GM18907 (cell line): ENCODE measurements at regions not wholly inside any gene's neighbourhood (a gene's known extent, or its start where the extent isn't known, plus 50 kb on each side); places are given as distances from the start of the nearest gene placed in this dataset.
"Not testable (repeated sequence)": the region's sequence is repeated elsewhere in the genome, so short reads cannot be mapped to it uniquely, and the experiment has no call there.

Experiments used
- ATAC-seq: cut with Tn5 transposase; IDR thresholded peaks from one replicate; pipeline ENCODE4 v1.9.1; 2021; ENCODE audit warnings: mild to moderate bottlenecking, moderate library complexity; ENCODE audit not compliant: unreplicated experiment

DNA sequence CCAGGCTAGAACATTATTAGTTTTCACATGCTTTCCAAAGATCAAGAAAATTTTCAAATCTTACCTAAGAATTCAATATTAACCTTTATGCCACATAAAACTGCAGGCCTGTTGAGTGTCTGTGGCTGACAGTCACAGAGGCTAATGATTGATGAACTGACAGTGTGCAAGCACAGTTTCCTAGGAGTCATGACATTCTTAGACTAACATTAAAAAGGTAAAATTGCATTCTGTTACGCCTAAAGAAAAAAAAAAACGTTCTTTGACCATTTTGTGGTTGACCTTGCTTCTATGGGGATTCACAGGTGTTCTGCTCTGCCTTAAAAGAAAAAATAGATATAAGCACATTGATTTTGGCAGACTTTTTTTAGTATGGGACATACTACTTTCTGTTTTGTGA is 1776.2 kb downstream of the PCDH9 start:
- ATAC-seq = no peak

GRCh38 chr13:65445340-65445739 is 1784.8 kb downstream of the PCDH9 start:
- ATAC-seq = no peak

GRCh38 chr13:65435590-65435989 is 1794.5 kb downstream of the PCDH9 start:
- no peak for ATAC-seq

- no peak for ATAC-seq
These were observed 1812.2 kb downstream of the PCDH9 start for GRCh38 chr13:65417953-65418352.

DNA sequence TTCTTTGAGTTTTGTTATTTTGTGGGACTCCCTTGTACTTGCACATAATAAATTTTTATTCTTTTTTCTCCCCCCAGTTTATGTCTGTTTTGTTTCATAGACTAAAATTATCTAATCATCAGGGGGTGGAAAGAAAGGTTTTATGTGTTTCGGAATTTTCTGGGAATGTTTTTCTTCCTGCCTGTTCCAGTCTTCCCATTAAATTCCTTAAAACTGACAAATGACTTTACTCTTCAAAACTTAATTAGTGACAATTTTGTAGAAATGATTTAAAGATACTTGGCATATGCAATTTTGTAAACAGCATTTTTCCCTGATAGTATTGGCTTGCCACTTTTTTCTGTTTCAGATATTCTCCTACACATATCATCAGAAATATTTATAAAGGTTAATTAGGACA is 1813.4 kb downstream of the PCDH9 start:
- no peak for ATAC-seq

DNA sequence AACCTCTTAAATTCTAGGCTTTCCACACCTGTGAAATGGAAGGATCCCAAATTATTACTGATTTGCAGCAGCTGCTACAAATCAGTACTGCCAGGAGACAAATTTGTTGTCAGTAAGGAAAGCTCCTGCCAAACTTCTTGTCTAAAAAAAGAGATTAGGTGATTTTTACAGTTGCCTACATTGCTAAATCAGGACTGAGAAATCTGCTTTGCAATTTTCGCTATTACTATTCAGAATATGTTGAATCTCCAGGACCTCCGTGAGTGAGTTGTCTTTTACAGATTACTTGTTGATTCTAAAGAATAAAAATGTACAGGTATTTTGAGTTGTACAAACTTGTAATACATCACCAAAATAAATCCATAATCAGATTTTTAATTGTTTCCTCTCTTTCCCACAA is 1815.9 kb downstream of the PCDH9 start:
- ATAC-seq = no peak

DNA sequence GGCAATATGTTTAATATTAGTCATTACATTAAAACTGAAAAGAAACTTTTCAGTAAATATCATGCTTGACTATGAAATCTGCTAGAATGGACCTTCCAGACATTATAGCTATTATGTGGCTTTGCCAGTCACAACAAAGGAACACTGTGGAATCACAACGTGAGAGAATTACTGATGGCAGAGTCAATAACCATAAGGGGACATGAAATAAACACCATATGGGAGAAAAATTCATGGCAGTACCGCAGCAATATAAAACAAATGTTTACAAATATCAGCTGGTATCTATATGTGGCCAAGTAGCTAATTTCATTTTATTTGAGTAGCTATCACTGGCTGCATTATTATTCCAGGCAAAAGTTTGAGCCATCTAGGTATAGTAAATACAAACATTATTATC is 1818.6 kb downstream of the PCDH9 start:
- no peak for ATAC-seq

DNA sequence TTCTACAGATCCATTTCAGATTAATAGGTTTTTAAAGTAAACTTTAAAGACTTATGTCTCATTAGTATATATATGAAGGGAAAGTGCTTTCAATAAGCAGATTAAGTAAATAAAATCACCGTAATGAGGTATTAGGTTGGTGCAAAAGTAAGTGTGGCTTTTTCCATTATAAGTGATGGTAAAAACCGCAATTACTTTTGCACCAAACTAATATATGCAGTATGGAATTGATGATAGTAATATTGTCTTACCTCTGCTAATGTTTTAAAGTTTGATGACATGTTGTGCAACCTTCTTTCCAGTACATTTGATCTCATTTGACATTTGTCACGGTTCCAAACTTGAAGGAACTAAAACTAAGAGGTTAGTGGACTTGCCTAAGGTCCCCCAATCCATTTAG is 1819.3 kb downstream of the PCDH9 start:
- ATAC-seq = no peak

DNA sequence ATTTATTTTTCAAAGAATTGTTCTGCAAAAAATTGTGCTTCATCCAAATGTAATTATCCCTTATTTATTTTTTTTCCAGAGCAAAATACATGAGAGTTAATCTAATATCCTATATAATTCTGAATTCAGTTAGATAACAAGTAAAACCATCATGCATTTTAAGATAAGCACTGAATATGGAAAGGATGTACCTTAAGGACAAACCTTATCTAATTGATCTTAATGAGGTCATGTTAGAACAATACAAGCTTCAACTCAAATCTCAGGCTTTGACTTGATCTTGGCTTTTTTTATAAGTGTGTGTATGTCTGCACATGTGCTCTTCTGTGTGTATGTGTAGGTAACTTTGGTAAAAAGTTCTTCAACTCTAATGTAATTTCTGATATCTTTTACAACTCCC is 1828.8 kb downstream of the PCDH9 start:
- no peak for ATAC-seq

- ATAC-seq = no peak
These were observed 1829.4 kb downstream of the PCDH9 start for GRCh38 chr13:65400702-65401101.

- no peak for ATAC-seq
These were observed 1842.3 kb downstream of the PCDH9 start for GRCh38 chr13:65387743-65388347.

DNA sequence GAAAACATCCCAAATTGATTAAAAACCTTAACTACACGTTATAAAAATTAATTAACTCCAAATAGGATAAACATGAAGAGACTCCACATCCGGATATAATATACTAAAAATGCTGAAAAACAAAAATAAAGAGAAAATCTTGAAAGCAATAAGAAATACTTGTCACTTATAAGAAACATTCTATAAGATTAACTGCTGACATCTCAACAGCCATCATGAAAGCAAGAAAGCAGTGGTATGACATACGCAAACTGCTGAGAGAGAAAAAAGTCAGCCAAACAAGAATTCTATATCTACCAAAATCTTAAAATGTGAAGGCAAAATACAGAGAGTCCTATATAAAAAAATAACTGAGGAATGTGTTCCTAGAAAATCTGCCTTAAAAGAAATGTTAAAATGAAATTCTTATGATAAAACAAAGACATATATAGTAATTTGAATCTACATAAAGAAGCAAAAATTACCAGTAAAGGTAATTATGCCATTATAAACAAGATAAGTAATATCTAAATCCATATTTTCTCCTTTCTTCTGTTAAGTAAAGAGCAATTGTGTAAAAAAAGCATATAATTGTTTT is 1851.1 kb downstream of the PCDH9 start:
- no peak for ATAC-seq

DNA sequence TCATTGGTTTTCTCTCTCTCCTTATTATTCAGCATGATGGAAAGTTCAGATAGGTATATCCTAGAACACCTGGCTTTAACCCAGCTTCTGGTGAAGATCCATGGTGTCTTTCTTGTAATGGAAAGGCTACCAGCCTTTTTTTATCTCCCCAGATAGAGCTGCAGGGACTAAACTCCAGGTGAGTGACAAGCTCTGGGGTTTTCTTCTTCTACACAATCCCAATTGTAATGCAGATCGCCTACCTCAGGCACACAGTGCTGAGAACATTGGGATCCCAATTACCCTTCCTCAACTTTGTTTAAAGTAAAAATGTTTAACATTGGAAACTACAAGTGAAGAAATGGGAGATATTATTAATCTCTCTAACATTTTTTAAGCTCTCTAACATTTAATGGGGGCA is 1851.7 kb downstream of the PCDH9 start:
- no peak for ATAC-seq

DNA sequence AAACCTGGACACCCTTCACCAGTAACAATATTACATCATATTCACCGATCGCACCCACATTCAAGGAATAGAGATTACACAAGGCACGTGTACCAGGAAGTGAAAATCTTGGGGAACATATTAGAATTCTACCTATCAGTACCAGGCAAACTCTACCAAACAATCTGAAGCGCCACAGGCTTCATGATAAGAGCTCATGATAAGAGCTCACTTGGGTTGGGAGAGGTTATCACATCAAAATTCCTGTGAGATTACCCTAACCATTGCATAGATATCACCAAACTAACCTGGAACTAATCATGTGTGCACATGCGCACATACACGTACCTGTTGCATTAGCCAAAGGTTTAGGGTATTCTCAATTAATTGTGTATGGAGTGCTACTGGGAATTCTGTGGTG is 1861.3 kb downstream of the PCDH9 start:
- ATAC-seq = no peak

DNA sequence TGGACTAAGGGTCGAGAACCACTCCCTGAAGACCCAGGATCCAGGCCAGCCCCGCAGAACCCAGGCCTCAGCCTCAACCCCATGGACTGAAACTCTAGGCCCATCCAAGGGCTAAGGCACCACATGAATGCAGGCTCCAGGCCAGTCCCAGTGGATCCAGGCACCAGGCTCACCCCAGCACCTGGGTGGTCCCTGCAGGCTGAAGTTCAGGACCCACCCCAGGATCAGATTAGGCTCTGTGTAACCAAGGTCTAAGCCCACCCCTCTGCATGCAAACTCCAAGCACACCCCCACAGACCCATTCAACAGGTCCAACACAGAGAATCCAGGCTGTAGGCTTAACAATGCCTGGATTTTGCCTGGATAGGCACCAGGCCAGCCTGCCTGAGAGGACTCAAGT is 1876.2 kb downstream of the PCDH9 start:
- ATAC-seq = no peak

GRCh38 chr13:65353150-65353549 is 1877.0 kb downstream of the PCDH9 start:
- not testable (repeated sequence) for ATAC-seq

DNA sequence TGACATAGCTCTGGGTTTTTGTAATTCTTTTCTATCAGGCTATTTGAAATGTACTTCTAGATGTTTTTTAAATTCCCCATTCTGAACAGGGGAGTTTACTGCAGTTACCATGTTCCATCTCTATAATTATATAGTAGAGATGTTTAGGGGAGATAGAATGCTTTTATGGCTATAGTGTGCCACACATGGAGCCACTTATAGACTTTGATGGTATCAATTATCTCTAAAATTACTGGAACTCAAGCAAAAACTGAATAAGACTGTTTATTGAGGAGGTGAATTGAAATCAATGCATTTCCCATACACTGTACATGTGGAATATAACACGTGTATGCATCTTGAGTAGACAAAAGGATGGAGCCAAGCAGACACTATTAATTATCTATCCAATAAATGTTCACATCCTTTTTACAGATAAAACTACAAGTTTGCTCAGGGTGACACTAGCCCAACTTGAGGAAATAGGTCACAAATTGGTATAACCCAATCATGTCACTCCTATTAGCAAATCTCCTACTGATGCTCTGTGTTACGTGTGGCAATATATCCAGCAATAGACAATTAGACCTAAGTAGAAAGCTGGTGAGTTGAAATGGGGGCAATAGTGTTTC is 1882.6 kb downstream of the PCDH9 start:
- no peak for ATAC-seq

- ATAC-seq = no peak
These were observed 1886.1 kb downstream of the PCDH9 start for GRCh38 chr13:65343898-65344663.

- no peak for ATAC-seq
These were observed 1887.4 kb downstream of the PCDH9 start for GRCh38 chr13:65342541-65343337.

DNA sequence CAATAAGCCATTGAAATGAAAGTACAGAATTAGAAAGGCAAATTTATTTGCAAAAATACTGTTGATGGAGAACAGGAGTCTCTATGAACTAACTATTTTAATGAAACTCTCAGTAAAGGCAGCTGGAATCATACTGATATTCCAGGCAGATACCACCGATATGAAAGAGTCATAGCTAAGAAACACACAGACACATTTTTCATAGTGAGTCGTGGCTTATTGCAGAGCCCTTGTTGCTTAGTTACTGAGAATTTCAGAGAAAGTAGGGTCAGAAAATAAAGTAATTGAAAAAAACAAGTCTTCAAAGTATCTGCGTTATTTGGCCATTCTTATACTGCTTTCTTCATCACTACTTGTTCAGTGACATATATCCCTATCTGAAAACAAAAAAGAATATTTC is 1890.9 kb downstream of the PCDH9 start:
- no peak for ATAC-seq

DNA sequence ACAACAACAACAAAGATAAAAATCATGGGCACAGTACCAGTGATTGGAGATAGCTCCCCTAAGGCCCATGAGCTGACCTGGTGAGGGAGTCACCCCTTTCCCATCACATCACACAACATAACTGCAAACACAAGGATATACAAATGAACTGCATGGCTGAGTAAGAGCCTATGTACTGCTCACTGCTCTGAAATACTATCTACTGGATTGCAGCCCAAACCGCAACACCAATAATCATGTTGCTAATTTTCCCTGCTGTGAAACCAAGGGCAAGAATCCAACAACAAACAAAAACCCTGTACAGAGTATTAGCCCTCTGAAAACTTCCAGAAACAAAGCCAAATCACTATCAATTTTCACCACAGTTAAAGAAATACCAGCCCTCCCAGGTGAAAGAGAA is 1893.2 kb downstream of the PCDH9 start:
- no peak for ATAC-seq
